ENCODE measurements at regions not wholly inside any gene's neighbourhood (a gene's known extent, or its start where the extent isn't known, plus 50 kb on each side); places are given as distances from the start of the nearest gene placed in this dataset.

DNA sequence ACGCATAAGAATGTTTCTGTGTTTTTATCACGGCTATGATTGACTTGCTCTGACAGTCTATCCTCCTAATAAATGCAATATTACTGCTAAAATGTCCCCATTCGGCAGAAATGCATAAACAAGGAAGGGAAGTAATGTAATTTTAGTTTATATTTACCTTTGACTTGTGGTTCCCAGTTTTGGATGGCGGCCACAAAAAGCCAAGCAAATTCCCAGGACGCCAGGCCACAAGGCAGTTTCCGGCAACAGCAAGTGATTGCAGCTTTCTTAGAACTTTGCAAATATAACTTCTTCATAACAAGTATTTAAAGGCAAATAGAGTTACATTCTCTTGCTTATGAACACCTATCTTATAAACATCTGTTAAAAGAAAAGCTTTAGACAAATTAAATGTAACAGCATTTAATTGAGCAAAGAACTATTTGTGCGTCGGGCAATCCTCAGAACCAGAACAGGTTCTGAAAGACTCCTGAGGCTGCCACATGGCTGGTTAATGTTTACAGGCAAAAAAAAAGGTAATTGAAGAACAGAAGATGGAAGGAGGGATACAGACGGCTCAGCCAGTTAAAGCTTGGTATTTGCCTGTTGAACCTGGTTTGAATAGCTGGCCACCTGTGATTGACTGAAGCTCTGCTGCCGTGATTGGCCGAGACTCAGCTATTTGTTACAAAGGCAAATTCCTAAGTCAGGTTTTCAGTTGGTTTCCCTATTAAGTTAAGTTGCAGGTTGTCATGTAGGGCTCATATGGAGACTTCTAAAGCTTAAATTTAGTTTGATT, 80.8 kb downstream of the C21orf91 start:
- TF ChIP-seq CTCF (IDR thresholded peaks at IDR 0.05 in 8 of 11, conservative IDR thresholded peaks at IDR 0.05 in 3 of 11) (no peak), POLR2A (IDR thresholded peaks at IDR 0.05) (no peak)

All from spleen (tissue), 7 donors.